GM21528 (cell line): ENCODE measurements at regions not wholly inside any gene's neighbourhood (a gene's known extent, or its start where the extent isn't known, plus 50 kb on each side); places are given as distances from the start of the nearest gene placed in this dataset.

ENCODE experiments used
- ATAC-seq: cut with Tn5 transposase; IDR thresholded peaks from one replicate; pipeline ENCODE4 v1.9.1; 2021; ENCODE audit warnings: mild to moderate bottlenecking, moderate library complexity; ENCODE audit not compliant: unreplicated experiment, low FRiP score

DNA sequence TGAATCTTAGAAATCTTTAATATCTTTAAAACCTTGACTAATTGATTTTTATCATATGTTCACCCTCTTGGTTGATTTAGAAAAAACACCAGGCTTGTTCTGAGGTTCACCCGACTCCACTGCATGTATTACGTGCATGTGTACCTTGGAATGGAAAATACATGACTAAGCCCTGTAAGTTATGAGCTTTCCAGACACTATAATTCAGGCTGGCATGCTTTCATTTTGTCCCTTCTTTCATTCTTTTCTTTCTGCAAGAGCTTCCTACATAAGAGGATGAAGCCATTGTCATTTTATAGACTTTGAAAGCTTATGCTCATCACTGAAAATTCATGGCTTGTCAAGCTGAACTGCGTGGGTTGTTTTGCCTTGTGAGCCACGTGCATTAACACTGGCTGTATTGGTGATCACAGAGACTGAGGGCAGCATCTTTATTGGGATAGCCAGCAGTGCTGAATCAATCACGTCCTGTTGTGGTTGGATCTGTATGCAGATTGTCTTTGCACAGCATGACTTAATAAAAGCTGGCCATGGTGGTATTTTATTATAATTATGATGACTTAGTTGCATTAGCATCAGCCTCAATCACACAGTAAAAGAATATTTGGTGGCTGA is 141.9 kb downstream of the SLIT2 start:
- ATAC-seq: no peak

DNA sequence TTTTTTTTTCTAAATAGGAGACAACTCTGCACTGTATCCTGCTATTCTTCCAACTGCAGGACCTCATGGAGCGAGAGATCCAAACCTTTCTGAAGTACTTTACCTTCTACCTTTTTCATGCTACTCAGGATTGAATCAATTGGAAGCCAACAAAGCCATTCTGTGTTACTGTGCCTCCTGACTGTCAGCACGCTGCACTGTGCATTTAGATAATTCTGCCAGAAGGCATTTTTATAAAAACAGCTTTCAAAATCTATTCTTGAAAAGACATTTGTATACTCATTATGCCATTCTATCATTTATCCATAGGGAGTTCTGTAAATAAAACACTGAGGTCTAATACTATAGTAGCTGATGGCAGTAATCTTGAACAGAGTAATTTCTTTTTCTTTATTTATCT is 142.8 kb downstream of the SLIT2 start:
- no peak for ATAC-seq

DNA sequence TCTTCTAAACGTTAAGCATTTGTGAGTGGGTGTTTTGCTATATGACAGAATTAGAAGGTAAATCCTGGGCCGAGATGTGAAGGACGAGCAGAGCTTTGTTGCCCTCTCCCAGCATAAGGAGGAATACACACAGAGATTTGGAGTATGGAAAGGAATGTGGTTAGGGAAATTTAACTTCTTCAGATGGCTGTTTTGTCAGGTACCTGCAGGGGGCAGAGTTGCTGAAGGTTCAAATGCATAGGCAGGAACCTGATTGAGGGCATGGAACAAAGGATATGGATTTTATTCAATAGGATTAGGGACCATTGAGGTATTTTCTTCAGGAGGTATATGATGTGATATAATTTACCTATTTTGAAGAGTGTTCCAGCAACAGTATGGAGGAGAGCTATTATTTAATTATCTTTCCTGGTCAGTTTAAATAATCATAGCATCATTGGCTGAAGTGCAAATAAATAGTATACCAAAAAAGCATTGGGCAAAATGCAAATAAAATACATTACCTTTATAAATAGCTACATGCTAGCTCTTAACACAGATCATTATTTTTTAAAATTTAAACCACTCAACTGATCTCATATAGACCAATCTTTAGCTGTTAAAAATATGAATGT is 143.6 kb downstream of the SLIT2 start:
- ATAC-seq: no peak

DNA sequence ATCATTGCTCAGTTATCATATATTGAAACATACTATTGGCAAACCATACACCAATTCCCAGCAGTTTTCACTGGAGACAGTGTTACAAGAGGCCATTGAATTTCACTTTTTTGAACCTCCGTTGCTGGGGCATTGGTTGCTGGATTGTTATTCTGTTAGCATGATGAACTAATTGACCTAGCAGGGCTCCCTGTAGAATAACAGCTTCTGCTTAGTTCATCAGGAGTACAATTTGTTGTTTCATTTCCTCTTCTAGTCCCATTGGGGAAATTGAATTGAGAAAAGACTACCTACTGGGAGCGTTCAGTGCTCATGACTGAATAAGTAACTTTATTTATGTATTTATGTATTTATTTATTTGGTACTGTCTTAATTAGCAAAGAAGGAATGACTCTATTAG is 151.6 kb downstream of the SLIT2 start:
- no peak for ATAC-seq

DNA sequence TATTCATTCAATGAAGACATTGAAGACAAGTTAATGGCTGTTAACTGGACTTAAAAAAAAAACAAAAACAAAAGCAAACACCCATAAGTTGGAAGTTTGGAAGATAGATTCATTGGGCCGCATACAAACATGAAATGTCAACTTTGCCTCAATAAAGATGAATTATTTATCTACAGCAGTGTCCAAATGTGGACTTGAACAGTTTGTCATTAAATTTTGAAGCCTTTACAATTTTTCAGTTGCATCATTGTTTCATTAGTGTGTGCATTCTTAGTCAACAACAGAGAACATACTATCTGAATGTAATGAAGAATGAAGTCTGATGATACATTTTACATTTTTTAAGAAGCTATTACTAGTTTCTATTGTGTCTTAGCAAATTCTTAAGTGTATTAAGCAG is 152.1 kb downstream of the SLIT2 start:
- ATAC-seq: no peak

DNA sequence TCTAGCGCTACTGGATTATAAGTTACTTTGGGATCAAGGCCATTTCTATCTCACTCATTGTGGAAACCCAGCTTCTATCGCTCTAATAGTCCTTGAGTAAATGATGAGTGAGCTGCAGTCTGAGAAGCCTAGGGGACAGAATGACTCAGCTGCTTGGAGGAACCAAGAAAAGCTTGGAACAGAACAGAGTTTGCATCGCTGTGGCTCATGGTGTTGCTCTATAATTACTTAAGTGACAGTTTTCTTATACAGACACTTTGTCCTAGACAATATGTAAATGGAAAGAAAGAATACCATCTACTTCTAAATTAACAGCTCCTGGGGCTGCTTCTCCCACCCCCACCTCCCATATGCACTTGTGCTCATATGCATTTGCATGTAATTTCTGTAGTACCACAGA is 156.9 kb downstream of the SLIT2 start:
- no peak for ATAC-seq

DNA sequence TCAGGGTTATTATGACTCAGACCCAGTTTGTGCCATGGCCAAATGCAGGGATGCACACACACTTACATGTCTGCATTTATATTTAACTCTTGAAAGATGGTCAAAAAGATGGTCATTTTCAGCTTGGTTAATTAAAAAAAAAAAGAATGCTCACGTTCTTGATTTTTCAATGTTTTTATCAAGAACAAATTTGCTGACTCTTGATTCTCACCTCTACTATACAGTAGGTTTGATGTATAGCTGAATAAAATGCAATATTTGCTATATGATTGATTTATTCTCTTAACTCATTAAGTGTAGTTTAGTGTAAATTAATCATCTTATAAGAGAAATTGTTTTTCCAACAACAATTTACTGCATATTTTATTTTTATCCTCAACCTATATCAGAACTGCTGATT is 160.4 kb downstream of the SLIT2 start:
- ATAC-seq: no peak

DNA sequence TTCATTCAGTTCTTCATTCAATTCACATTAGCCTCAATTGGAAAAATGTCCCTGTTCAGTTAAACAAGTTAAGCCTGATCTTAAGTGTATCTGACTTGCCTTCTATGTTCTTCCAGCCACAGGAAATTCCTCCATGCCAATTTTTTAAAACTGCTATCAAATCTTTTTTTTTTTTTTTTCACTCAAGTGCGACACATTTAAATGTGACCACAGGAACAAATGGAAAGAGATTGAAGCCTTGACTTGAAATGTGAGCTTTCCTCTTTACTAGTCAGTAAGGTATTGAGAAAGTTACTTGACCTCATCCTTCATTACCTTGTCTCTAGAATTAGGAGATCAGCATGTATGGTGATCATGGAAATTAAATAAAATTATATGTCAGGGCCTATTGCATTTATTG is 165.1 kb downstream of the SLIT2 start:
- no peak for ATAC-seq

DNA sequence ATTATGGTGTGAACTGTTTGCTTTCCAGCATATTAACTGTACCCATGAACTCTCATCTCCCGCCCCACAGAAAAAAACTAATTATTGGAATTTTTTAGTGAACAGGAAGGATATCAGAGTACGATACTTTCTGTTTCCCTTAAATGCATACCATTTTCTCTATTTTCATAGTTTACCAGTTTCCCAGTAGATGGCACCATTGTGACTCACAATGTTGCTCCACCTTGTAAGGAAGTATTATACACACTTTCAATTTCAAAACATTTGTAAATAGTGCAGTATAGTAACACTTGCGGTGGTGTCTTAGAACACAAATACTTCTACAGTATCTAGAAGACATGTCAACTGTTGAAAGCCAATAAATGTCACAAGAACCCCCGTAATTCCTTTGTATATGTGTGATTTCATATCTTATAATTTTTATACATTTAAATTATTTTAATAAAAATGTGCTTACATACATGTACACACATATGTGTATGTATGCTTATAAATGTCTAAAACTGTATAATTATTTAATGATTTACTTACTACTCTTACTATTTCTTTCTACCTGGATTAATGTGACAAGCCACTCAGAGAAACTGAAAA is 167.3 kb downstream of the SLIT2 start:
- ATAC-seq: peak; percentile 99

DNA sequence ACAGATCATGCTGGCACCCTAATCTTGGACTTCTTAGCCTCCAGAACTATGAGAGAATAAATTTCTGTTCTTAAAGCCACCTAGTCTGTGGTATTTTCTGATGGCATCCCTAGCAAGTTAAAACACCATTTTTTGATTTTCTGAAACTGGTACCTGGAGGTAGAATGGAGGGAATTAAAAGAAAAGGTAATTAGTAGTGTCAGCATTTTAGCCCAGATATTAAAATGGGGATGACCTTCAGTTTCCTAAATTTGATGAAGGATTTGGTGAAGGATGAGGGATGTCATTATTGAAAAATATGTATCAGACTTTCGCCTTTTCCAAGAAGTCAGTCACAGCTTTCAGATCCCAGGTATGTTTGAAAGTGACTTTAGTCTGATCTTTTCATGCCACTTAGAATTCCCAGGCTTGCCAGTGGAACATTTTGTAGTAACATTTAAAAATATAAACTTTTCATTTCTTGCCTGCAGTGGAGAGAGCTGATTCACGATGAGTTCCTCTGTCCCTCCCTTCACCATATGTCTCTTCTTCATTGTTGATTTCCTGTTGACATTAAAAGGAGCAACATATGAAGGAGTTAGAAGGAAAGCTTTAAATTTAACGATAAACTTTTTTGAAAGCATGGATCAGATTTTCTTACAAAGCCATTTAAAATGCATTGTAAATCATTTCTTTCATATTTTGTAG is 169.4 kb downstream of the SLIT2 start:
- ATAC-seq: no peak

DNA sequence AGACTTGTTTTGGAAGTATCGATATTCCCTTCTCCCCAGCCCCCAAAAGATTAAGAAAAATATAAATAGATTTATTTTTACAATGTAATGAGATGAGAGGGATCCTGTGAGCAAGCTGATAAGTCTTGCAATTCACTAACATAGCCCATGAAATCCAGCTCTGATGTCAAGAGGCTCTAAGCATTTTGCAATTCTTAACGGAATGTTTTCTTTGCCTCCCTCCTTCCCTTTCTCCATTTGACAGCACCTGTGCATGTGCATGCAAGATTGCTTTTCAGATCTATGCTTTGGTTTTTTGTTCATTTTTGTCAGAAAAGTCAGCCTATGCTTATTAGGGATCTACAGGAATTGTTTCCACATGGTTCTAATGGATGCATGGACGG is 169.9 kb downstream of the SLIT2 start:
- no peak for ATAC-seq

DNA sequence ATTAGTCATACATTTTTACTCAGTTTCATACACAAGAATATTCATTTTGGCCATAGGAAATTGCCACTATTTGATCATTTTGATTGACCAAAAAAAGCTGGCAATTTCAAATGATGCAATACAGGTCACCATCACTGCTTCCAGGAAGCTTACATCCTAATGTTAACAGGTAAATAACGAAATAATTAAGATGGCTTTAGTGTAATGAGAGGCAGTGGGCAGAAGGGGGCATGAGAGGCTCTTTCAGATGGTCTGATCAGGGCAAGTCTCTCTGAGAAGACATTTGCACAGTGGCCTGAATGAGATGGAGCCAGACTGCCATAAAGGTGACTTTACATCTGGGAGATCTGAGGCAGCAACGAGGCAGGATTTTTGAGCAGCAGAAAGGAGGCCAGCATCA is 170.7 kb downstream of the SLIT2 start:
- peak; percentile 71 for ATAC-seq

DNA sequence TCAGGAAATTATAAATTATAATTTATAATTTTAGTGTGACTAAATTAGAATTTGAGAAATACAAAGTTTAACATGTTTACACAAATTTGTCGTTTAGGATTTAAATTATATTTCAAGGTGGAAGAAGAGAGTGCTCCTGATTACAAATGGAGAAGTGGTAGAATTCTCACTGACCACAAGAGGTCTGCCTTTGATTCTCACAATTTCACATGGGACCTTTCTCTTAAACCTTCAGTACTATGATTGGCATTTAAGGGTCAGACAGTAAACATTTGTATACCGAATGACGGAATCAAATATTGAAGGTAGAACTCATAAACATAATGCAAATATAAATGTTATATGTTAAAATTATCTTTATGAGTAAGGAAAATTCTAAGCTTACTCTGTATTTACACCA is 171.7 kb downstream of the SLIT2 start:
- no peak for ATAC-seq

DNA sequence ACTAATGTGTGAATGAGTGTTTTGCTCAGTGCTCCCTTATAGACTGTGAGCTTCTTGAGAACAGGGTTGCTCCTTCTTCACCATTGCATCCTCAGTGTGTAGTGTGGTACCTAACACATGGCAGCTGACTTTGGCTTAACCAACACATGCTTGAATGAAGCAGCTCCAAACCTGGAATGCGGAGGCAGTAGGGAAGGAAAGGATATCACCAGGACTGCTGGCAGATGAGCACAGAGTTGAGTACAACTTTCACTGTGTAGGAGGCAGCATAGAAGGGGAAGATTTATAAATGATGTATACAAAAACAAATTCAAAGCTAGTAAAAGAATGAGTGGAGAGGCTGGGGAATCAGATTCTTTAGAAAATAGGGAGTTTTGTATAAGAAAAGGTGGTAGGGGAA is 174.3 kb downstream of the SLIT2 start:
- no peak for ATAC-seq

DNA sequence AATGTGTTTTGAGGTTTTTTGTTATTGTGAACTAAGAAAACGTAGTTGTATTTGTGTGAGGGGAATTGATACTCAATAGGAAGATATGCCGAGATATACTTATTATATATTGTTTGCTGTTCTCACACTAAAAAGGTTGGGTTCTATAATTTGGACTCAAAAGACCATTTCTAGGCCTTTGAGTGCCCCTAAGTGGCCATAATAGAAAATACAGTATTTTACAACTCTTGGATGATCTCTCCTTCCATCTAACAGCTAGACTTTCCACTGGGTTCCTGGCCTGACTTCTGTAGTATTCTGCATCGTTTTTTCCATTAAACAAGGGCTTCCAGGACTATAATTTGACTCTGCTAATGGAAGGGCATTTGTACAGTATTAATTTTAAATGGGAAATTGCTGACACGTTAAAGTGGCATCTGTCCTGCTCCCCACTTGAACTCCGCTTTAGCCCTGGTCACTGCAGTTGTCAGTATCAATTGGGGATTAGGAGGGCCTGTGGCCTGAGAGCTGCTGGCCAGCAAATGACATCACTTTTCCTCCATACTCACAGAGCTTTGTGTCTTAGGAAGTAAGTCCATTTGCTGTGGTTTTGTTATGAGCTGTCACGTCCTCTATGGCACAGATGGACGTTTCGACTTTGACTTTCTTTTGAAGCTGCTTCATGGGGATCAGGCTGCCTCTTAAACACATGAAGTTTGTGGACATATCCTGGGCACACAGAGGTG is 176.9 kb downstream of the SLIT2 start:
- ATAC-seq: no peak

DNA sequence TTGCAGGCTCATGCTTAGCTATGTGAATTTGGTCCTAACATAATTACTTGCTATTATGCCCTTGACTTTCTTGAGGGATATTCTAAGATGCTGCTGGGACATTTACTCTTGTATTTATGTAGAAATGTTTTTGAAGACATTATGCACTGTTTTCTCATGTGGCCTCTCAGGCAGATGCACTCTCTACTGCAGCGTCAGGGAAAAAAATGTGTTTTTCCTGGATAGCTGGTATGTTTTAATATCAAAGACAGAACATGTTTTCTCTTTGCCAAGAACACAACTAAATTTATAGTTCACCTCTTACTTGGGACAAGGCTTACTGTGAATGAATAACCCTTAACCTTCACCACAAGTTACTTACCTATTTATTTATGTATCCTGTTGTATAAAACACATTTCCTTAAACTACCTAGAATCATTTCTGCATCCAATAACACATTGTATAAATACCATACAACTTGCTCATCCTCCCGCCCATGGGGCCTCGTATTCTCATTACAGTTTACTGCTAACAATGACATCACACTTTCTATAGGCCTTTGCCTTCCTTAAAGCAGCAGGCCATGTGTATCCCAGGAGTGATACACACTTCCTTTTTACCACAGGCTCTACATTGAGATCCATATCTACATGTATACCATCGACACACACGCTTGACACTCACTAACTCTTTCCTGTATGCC is 178.7 kb downstream of the SLIT2 start:
- no peak for ATAC-seq

DNA sequence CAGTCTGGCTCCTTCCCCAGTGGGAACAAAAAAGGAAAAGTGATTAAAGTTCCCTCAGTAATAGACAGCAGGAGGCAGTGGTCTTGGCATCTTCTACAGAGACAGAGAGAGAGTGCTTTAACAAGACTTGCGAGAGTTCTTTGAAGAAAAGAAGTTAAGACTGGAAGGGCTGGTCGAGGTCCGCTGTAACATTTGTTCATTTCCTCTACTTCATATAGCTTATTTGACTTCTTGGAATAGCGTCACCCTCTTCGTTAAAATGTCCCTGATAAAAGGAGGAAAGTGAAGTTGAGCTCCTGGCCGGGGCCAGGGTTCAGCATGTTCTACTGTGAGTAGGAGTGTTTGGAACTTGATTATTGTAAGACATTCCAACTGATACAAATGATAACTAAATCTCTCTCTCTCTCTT is 179.8 kb downstream of the SLIT2 start:
- no peak for ATAC-seq

DNA sequence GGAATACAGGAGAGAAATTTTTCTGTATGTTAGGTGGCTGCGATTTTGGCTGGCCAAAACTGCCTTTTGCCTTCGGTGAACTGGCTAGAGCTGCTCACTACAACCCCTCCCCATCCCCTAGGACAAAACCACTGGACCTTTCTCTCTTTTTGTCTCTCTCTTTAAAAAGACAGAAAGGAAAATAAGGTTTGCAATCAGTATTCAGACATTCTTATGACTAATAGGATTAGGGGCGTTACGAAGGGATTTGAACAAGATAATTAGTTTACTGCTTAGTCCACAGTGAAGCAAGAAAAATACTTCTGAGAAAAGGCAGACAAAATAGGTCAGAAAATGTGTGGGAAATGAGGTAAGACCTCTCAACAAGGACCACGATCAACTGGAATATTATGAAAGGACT is 180.4 kb downstream of the SLIT2 start:
- ATAC-seq: no peak

DNA sequence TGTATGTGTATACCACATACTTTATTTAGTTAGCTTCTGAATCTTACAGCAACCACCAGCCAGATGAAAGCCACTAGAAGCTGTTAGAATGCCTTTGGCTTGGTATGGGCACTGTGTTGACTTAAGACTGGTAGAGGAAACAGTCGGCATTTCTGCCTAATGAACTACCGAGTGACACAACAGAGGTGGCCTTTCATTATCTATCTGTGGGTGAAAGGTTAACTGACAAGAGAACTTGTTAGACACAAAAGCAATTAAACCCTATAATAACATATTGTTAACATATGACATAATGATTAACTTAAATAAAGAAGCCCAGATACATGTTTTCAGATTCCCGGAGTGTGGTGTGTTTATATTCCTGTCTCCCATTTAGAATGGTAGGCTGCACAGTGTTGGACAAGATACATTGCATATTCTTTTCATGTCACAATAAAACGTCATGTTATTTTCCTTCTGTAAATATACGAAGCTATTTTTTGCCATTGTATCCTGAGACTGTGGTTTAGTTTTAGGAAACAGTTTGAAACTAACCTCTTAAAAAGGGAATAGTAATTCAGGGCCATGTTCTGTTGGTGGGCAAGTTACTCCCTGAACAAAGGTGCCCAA is 181.5 kb downstream of the SLIT2 start:
- ATAC-seq: no peak

DNA sequence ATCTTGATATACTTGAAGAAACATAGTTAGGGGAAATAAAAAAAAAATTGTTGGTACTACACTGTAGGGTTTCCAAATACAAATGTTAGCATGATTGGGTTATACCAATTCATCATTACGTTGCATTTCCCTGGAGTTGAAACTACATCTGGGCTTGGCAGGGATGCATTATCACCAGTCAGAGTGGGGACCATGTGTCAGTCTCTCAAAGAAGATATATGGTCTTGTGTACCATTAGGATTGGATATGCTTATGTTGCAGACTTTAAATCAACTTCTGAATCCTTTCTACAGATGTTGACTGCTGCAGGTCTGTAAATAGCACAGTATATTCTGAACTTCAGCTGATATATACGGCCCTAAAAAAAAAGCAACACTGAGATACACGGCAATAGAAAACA is 188.5 kb downstream of the SLIT2 start:
- ATAC-seq: no peak
